CD4-positive, alpha-beta T cell treated with Interleukin-12 subunit alpha and Interleukin-12 subunit beta, for 1 hour (primary cell): ENCODE measurements at regions not wholly inside any gene's neighbourhood (a gene's known extent, or its start where the extent isn't known, plus 50 kb on each side); places are given as distances from the start of the nearest gene placed in this dataset.
"Not testable (repeated sequence)": the region's sequence is repeated elsewhere in the genome, so short reads cannot be mapped to it uniquely, and the experiment has no call there.

Experiments
- DNase-seq: peaks from one replicate; pipeline ENCODE4 v3.0.0-alpha.2; 2020

- DNase-seq: no peak
Measured at GRCh38 chr6:14776307-14776706, 469.6 kb upstream of the JARID2 start.

- DNase-seq: no peak
Measured at GRCh38 chr6:14781772-14782525, 463.9 kb upstream of the JARID2 start.

- DNase-seq: not testable (repeated sequence)
Measured at GRCh38 chr6:14782921-14783464, 462.9 kb upstream of the JARID2 start.

DNA sequence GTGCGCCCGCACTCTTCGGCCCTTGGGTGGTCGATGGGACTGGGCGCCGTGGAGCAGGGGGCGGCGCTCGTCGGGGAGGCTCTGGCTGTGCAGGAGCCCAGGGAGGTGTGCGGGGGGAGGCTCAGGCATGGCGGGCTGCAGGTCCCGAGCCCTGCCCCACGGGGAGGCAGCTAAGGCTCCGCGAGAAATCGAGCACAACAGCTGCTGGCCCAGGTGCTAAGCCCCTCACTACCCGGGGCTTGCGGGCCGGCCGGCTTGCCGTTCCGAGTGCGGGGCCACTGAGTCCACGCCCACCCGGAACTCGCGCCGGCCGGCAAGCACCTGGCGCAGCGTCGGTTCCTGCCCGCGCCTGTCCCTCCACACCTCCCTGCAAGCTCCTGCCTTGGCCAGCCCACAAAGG, 462.3 kb upstream of the JARID2 start:
- no peak for DNase-seq

DNA sequence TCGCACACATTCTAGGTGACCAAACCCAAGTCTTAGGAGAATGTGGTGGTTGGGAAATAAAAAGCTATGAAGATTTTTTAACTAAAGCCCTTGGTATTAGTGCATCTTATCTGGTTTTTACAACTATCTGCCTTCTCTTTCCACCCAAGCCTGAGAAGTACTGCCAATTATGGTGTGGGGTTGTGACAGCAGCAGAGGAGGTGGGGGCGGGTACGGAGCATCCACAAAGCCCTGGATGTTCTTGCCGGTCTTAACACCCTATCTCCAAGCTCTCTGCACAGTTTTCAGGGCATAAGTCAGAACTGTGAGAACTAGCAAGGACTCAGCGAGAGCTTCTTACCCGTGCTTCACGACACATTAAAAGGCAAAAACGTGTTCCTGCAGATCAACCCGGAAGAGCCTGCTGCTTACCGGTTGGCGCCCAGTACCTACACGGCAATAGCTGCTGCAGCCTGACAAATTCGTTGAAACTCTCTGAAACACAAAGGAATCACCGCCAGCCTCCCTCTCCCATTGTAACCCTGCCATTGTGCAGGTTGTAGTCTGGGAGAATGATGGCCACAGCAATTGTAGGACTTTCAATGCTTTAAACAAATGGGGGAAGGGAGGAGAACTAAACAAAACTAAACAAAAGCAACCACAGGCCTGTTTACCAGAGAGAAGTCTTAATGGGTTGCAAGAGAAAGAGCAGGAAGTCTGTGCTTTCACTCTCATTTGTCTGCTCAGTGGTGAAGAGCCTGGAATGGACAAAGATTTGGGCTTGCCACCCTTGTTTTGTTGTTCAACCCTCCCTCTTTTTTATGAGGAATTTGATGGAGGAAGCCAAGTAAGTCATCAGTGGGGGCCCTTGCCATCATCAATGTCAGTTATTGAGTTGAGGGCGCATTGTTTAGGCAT, 461.0 kb upstream of the JARID2 start:
- peak; percentile 14 for DNase-seq

DNA sequence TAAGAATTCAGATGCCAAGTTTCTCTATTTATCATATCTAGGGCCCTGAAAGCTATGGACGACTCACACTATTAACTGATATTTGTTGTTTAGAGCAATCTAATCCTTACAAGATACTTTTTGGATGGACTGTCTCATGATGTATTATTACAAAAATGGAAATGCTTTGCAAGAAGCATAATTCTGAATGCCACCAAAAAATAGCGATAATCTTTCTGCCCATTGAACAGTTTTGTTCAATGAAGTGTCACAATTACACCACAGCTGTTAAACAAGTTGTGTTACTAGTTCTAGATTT, 460.4 kb upstream of the JARID2 start:
- no peak for DNase-seq

DNA sequence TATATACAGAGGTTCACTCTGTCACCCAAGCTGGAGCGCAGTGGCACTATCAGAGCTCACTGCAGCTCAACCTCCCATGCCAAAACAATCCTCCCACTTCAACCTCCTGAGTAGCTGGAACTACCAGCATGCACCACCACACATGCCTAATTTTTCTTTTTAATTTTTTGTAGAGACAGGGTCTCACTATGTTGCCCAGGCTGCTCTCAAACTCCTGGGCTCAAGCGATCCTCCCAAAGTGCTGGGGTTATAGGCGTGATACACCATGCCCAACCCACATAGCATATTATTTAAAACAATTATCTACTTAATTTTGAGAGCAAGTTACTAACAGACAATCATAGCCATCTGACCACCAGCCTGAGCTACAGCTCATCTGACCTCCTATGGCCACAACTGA, 459.9 kb upstream of the JARID2 start:
- DNase-seq: no peak

GRCh38 chr6:14786455-14786854, 459.4 kb upstream of the JARID2 start:
- DNase-seq: no peak

- DNase-seq: no peak
Measured at GRCh38 chr6:14787250-14787649, 458.6 kb upstream of the JARID2 start.

GRCh38 chr6:14787677-14788076, 458.2 kb upstream of the JARID2 start:
- no peak for DNase-seq

DNA sequence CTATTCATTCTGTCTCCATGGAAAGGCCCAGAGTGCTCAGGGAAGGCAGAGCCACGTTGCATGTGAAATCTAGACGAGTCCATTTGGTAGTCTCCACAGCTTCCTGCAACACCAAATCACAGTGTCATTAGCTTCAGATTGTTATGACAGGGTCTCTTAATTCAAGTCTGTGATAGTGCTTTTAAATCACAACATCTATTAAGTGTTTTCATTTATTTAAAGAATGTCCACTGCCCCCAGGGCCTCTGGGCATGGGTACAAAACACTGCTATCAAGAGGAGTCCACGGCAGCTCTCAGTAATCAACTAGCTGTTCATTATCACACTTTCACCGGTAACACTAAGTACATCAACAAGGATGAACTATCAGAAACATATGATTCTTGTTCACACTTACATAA, 455.9 kb upstream of the JARID2 start:
- DNase-seq: no peak

- no peak for DNase-seq
Measured at GRCh38 chr6:14790976-14791375, 454.9 kb upstream of the JARID2 start.

GRCh38 chr6:14791526-14791925, 454.3 kb upstream of the JARID2 start:
- no peak for DNase-seq

DNA sequence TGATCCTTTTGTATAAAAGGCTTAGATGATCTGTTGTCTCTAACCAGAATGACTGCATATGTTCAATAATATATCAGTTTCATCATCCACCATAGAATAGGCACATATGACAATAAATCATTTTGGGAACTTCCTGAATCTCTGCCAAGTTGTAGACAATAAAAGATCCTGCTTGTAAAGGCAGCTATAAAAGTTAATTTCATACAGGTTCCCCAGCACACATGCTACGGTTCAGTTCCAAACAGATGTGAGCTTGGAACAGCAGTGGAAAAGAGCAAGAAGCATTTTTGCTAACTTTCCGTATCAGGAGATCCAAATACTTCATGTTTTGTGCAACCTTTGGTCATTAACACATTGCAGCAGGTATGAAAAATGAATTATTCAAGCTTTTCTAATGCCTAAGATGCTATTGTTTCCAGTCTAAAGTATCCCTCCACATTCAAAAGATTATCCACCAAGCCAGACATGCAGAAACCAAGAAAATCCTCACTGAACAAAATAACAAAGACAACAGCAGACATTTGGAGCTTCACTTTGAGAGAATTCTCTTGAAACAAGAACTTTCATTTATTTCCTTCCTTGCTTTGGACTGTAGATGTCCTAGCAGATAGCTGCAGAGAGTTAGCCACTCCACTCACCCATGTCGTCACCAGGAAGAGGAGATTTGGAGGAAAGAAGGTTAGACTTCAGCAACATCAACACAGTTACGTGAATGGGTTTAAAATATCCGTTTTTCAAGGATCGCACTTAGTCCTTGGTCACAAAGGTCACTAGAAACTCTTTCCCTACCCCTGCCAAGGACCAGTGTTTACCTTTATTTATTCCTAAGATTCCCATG, 453.5 kb upstream of the JARID2 start:
- DNase-seq: no peak

- no peak for DNase-seq
Measured at GRCh38 chr6:14795451-14795850, 450.4 kb upstream of the JARID2 start.

DNA sequence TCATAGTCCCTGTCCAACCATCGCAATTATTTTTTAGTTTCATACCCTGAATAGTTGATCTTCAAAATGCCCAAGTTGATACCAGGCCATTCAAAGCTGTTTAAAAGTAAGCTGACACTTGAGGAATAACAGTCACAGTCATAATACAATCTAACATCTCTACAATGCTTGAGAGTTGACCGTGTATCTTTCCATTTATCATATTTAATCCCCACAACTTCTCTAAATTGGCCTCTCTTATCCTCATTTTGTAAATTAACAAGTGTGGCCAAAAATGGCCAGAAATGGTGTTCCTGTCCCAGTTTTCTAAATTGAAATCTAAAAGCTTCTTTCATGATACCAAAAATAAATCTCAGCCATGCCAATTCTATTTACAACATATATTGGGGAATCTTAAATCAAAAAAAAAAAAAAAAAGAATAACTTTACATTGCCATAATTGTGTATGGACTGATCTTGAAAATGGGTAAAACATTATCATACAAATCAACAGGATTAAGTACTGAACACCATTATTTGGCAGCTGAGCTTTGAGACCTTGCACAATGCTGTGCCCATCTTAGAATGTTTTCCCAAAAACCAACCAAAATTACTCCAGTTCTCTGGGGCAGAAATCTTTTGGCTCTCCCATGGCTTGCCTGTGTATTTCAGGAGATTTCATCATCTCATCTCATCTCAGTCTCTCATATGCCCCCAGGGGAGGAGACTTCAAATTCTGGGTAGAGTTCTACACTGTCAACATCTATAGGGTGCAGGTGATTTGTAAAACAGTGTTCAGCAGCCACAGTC, 448.7 kb upstream of the JARID2 start:
- no peak for DNase-seq

DNA sequence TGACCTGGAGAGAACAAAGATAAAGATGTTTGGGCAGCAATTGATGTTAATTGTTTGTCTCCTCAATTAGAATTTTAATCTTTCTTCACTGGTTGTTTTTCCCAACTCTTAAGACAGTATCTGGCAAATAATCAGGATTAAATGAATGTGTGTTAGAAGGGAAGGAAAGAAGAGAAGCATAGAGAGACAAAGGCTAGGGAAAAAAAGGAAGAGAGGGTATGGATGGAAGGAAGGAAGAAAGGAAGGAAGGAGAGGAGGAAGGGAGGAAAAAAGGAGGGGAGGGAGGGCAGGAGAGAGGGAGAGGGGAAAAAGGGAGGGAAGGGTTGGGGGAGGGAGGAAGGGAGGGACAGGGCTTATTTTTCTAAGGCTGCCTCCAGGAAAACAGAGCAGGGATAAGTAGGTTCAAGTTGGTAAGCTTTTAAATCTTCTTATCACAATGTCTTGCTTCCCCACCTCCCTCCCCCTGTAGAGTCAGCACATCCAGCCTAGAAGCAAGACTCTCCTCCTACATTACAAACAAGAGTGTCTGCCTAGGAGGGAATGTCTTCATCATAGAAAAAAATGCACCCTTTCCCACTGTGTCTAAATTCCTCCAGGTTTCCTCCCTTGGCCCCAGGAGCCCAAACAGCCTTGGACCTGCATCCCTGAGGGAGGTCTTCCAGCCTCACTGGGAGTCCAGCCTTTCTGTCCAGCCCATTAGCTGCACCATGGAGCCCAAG, 447.8 kb upstream of the JARID2 start:
- DNase-seq: no peak

GRCh38 chr6:14798594-14798982, 447.3 kb upstream of the JARID2 start:
- DNase-seq: no peak

DNA sequence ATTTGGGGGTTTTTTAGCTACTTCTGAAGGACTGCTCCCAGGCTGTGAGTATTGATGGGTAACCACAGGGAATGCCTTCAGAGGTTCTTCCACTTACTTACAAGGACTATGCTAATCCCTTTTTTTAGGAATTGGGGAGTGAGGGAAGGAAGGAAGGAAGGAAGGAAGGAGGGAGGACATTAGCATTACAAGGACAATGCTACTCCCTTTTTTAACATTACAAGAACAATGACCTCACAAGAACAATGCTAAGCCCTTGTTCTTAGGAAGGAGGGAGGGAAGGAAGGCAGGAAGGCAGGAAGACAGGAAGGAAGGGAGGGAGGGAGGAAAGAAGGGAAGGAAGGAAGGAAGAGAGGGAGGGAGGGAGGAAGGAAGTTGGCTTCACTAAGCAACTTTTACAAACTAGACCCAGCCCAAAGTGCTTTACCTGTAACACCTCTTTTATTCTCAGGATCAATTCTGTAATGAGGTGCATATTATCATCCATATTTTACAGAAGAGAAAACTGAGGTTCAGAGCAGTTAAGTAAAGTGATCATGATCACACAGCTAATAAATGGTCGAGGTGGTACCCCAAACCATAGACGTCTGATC, 446.8 kb upstream of the JARID2 start:
- no peak for DNase-seq

GRCh38 chr6:14799928-14800327, 445.9 kb upstream of the JARID2 start:
- DNase-seq: peak; percentile 48

DNA sequence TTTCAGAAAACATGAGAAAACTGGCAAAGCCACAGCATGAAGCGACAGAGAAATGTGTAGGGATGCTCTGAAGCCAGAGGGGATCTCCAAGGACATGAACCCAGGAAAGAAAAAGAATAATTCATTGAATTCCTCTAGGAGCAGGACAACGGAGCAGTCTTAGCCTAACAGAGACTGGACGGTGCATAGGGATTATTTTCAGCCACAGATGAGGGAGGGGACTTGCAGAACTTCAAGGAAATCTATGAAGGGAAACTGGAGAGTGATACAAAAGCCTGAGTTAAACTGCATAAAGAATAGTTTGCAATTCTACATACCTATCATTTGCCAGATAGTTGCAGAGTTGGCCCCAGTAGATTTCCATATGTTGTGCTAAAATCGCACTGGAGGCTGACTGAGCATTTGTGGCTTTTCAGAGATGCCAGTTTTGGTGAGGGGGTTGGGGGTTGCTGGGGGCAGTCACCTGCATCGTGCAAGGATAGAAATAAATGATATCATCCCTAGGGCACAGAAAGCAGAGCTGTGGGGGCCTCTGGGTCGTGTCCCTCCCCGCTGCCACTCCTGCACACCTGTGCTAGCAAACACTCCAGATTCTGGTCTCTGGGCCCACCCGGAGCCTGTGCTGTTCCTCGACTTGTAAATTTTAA, 443.2 kb upstream of the JARID2 start:
- DNase-seq: no peak
